Endothelial cell of umbilical vein (primary cell): ENCODE measurements at regions not wholly inside any gene's neighbourhood (a gene's known extent, or its start where the extent isn't known, plus 50 kb on each side); places are given as distances from the start of the nearest gene placed in this dataset.

Experiments used
- BruUV-seq: library from RNA; stranded (reverse); fragments of 400-500 nt; replicated peaks from 2 replicates; lab custom pipeline; 2021; lab: Mats Ljungman, UMichigan
- CTCF ChIA-PET: fragments of 300-600, 350-600 bp; sonication (Branson Sonifier 250); formaldehyde crosslinking; loops from one replicate; lab custom pipeline; 2021; ENCODE audit warnings: antibody characterized with exemption, inconsistent platforms; lab: Charles Lee
- POLR2A ChIA-PET: fragments of 300-600, 350-600 bp; sonication (Branson Sonifier 250); formaldehyde crosslinking; loops from one replicate; lab custom pipeline; 2021; ENCODE audit warnings: antibody characterized with exemption, inconsistent platforms; lab: Charles Lee
- DNase-seq: peaks from one replicate; pipeline ENCODE4 v3.0.0-alpha.2; 2011; ENCODE audit warnings: low read depth, low spot score
- FAIRE-seq: peaks from 2 replicates; lab custom pipeline; 2011; peaks lifted over from hg19 to GRCh38; lab: Jason Lieb, UNC
- H2AFZ ChIP-seq: 2 replicates; pipeline ENCODE4 v1.6.0; 2012; ENCODE audit warnings: low read depth, low read length, control low read depth, inconsistent platforms
- H3K27ac ChIP-seq: 2 replicates; pipeline ENCODE4 v1.5.1; 2011; ENCODE audit warnings: low read depth, mild to moderate bottlenecking, control low read depth, low read length, moderate library complexity; ENCODE audit not compliant: insufficient read depth
- H3K27me3 ChIP-seq, 2 experiments: 2 replicates each; pipeline versions ENCODE4 v1.6.0 to v1.6.1; 2011; ENCODE audit warnings: low read length in 2 of 2, mixed read lengths in 1 of 2; ENCODE audit not compliant: control insufficient read depth in 2 of 2, insufficient read depth in 2 of 2
- H3K36me3 ChIP-seq, 2 experiments: 2 replicates in 1 of 2; 3 replicates in 1 of 2; pipeline ENCODE4 v1.5.1; 2011; ENCODE audit warnings: low read length in 2 of 2, mild to moderate bottlenecking in 1 of 2, moderate library complexity in 1 of 2; ENCODE audit not compliant: control insufficient read depth in 2 of 2, insufficient read depth in 2 of 2; ENCODE audit errors: extremely low read depth in 1 of 2
- H3K4me1 ChIP-seq: 3 replicates; pipeline ENCODE4 v1.5.1; 2011; ENCODE audit warnings: mild to moderate bottlenecking, low read length; ENCODE audit not compliant: control insufficient read depth, insufficient read depth; ENCODE audit errors: extremely low read depth
- H3K4me2 ChIP-seq: 2 replicates; pipeline ENCODE4 v1.6.1; 2011; ENCODE audit warnings: low read length, control low read depth, mixed read lengths; ENCODE audit not compliant: insufficient read depth
- H3K4me3 ChIP-seq, 3 experiments: fragments of 200-600 bp in 1 of 3; sonication (generic), shearing (Covaris generic) in 1 of 3; replicated peaks in 1 of 3; 2 replicates each; pipeline ENCODE4 v1.5.1; 2011 to 2016; ENCODE audit warnings: control low read depth in 3 of 3, low read length in 3 of 3, mild to moderate bottlenecking in 2 of 3, inconsistent platforms in 1 of 3, low read depth in 1 of 3, moderate library complexity in 1 of 3; ENCODE audit not compliant: insufficient read depth in 1 of 3
- H3K79me2 ChIP-seq: 2 replicates; pipeline ENCODE4 v1.6.0; 2012; ENCODE audit warnings: low read length, inconsistent platforms; ENCODE audit not compliant: control insufficient read depth, insufficient read depth
- H3K9ac ChIP-seq: replicated peaks from 2 replicates; pipeline ENCODE3; 2011; ENCODE audit warnings: low read length, control low read depth; ENCODE audit not compliant: insufficient read depth; ENCODE audit errors: extremely low read depth
- H3K9me1 ChIP-seq: replicated peaks from 3 replicates; pipeline ENCODE4 v1.6.0; 2011; ENCODE audit warnings: mild to moderate bottlenecking, low read length; ENCODE audit not compliant: control insufficient read depth, insufficient read depth; ENCODE audit errors: extremely low read depth
- H3K9me3 ChIP-seq: replicated peaks from 2 replicates; pipeline ENCODE4 v1.5.1; 2012; ENCODE audit warnings: low read length, inconsistent platforms; ENCODE audit not compliant: control insufficient read depth, insufficient read depth
- H4K20me1 ChIP-seq: replicated peaks from 2 replicates; pipeline ENCODE3; 2011; ENCODE audit warnings: mild to moderate bottlenecking, low read length; ENCODE audit not compliant: control insufficient read depth, insufficient read depth; ENCODE audit errors: extremely low read depth
- EZH2 ChIP-seq: IDR thresholded peaks from 2 replicates; pipeline ENCODE4 v1.6.1; 2012; ENCODE audit warnings: borderline replicate concordance, low read depth, mild to moderate bottlenecking, moderate library complexity, low read length, inconsistent platforms; ENCODE audit not compliant: severe bottlenecking
- FOS ChIP-seq: IDR thresholded peaks from 2 replicates; pipeline ENCODE4 v1.6.1; 2011; ENCODE audit warnings: mild to moderate bottlenecking, low read length, moderate library complexity, borderline replicate concordance; ENCODE audit not compliant: insufficient read depth
- GATA2 ChIP-seq: IDR thresholded peaks from 2 replicates; pipeline ENCODE4 v1.7.0; 2011; ENCODE audit warnings: low read depth, mild to moderate bottlenecking, moderate library complexity, mixed read lengths, low read length; ENCODE audit not compliant: insufficient read length, insufficient read depth
- JUN ChIP-seq: IDR thresholded peaks from 2 replicates; pipeline ENCODE4 v1.6.1; 2011; ENCODE audit warnings: borderline replicate concordance, low read depth; ENCODE audit not compliant: insufficient read length, insufficient read depth
- MYC ChIP-seq: IDR thresholded peaks from one replicate; pipeline ENCODE4 v1.6.1; 2011; ENCODE audit warnings: mild to moderate bottlenecking, low read depth, low read length
- POLR2A ChIP-seq: IDR thresholded peaks from 2 replicates; pipeline ENCODE4 v1.6.1; 2012; ENCODE audit warnings: low read depth, mild to moderate bottlenecking, control low read depth, low read length
- POLR2AphosphoS5 ChIP-seq: IDR thresholded peaks from 2 replicates; pipeline ENCODE4 v1.6.1; 2012; ENCODE audit warnings: low read depth, mild to moderate bottlenecking, control low read depth, low read length, moderate library complexity; ENCODE audit not compliant: insufficient read depth
- dilution Hi-C: fragments of 300-500 bp; cut with MboI; formaldehyde crosslinking; loops from one replicate; pipeline ENCODE4 v1.15.0; 2019; ENCODE audit warnings: low sequenced_read_pairs; ENCODE audit not compliant: extremely low pct_ligation_motif_present
- intact Hi-C: fragments of 100-400 bp; cut with micrococcal nuclease; formaldehyde crosslinking; loops from one replicate; pipeline ENCODE4 v1.10.0; 2022
- TF ChIP-seq, protein P1 (sequence below): IDR thresholded peaks from 2 replicates; pipeline ENCODE4 v1.6.1; 2011; ENCODE audit not compliant: insufficient read depth, insufficient read length
- TF ChIP-seq, protein P2 (sequence below), 2 donors: IDR thresholded peaks; 1 replicate in 1 of 2; 2 replicates in 1 of 2; pipeline ENCODE4 v1.5.1; 2011; ENCODE audit warnings: low read length in 2 of 2, mild to moderate bottlenecking in 2 of 2, moderate library complexity in 2 of 2, control low read depth in 1 of 2, inconsistent platforms in 1 of 2, low read depth in 1 of 2; ENCODE audit not compliant: insufficient read depth in 1 of 2; ENCODE audit errors: extremely low read depth in 1 of 2

DNA sequence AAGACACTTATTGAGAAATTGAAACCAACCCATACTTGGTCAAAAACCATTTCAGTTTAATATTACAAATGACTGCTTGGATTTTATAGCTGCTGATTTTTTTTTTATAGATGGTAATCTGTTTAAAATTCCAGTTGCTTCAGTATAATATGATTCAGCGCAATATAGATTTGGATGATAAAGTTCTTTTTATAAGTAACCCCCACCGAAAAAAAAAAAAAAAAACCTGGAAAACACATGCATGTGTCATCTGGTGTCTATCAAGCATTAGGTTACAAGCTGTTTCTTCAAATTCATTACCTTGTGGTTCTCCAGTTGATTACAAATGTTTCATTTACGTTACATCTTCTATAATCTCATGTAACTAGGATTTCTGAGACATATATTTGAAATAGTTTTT is 356.6 kb upstream of the ROBO2 start:
- H3K27ac ChIP-seq, result no peak overlapping the region
- no peaks in the 10 kb centered on the region for H3K9me1 ChIP-seq
- ChIA-PET CTCF (no interaction called here), POLR2A (no interaction called here)
- intact Hi-C loops (no loop called here), dilution Hi-C loops (no loop called here)
- H3K9ac ChIP-seq, result no peak overlapping the region
- no peak for FAIRE-seq
- H3K9me3 ChIP-seq, result no peaks in the 10 kb centered on the region
- BruUV-seq, result no TSS peak
- no peak for TF ChIP-seq POLR2AphosphoS5
- TF ChIP-seq, protein P1, sequence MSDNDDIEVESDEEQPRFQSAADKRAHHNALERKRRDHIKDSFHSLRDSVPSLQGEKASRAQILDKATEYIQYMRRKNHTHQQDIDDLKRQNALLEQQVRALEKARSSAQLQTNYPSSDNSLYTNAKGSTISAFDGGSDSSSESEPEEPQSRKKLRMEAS, result no peak
- TF ChIP-seq FOS, result no peak
- no peak for TF ChIP-seq JUN
- no peak for TF ChIP-seq EZH2
- TF ChIP-seq MYC, result no peak
- TF ChIP-seq, protein P2, sequence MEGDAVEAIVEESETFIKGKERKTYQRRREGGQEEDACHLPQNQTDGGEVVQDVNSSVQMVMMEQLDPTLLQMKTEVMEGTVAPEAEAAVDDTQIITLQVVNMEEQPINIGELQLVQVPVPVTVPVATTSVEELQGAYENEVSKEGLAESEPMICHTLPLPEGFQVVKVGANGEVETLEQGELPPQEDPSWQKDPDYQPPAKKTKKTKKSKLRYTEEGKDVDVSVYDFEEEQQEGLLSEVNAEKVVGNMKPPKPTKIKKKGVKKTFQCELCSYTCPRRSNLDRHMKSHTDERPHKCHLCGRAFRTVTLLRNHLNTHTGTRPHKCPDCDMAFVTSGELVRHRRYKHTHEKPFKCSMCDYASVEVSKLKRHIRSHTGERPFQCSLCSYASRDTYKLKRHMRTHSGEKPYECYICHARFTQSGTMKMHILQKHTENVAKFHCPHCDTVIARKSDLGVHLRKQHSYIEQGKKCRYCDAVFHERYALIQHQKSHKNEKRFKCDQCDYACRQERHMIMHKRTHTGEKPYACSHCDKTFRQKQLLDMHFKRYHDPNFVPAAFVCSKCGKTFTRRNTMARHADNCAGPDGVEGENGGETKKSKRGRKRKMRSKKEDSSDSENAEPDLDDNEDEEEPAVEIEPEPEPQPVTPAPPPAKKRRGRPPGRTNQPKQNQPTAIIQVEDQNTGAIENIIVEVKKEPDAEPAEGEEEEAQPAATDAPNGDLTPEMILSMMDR (IDR thresholded peaks at IDR 0.05; ENCODE audit: extremely low read depth in 1 of 2, insufficient read depth in 1 of 2, low read depth in 1 of 2, low read length in 2 of 2), result no peak
- no peak for TF ChIP-seq POLR2A
- TF ChIP-seq GATA2, result no peak
- no peaks in the 10 kb centered on the region for H3K27me3 ChIP-seq
- H2AFZ ChIP-seq, result no peak overlapping the region
- H3K4me3 ChIP-seq, result no peak overlapping the region
- H4K20me1 ChIP-seq, result no peaks in the 10 kb centered on the region
- H3K36me3 ChIP-seq, result no peaks in the 10 kb centered on the region
- H3K79me2 ChIP-seq, result no peaks in the 10 kb centered on the region
- H3K4me2 ChIP-seq, result no peak overlapping the region
- no peak for DNase-seq
- no peaks in the 10 kb centered on the region for H3K4me1 ChIP-seq
